DMS 273 (cell line): ENCODE measurements at regions not wholly inside any gene's neighbourhood (a gene's known extent, or its start where the extent isn't known, plus 50 kb on each side); places are given as distances from the start of the nearest gene placed in this dataset.
"Not testable (repeated sequence)": the region's sequence is repeated elsewhere in the genome, so short reads cannot be mapped to it uniquely, and the experiment has no call there.

Source experiments
- DNase-seq: peaks from one replicate; lab custom pipeline; 2025; ENCODE audit not compliant: unreplicated experiment; lab: John Stamatoyannopoulos, UW

DNA sequence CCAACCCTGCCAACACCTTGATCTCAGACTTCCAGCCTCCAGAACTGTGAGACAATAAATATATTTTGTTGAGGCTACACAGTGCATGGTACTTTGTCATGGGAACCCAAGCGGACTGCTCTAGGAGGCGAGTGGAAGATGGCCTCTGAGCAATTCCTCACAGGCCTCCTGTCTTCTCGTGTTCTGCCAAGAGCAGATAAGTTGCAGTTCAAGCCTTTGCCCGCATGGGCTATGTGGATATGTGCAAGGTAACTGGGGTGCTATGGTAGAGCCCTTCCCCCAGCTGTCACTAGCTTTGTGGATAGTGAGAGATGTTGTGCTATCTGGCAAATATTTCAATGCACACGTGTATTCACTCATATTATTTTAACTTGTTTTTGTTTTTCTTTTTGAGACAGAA, 156.0 kb upstream of the BCOR start:
- DNase-seq = no peak

DNA sequence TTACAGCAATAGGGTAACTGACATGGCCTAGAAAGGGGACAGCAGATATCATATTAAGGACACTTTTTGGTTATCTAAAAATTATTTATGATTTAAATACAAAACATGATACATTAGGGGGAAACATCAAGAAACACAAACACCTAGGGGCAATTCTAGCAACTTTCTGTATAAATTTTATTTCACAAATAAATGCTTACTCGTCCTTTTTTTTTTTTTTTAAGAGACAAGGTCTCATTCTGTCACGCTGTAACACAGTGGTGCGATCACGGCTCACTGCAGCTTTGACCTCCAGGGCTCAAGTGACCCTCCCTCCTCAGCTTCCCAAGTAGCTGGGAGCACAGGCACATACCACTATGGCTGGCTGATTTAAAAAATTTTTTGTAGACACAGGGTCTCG, 151.8 kb upstream of the BCOR start:
- DNase-seq = no peak

DNA sequence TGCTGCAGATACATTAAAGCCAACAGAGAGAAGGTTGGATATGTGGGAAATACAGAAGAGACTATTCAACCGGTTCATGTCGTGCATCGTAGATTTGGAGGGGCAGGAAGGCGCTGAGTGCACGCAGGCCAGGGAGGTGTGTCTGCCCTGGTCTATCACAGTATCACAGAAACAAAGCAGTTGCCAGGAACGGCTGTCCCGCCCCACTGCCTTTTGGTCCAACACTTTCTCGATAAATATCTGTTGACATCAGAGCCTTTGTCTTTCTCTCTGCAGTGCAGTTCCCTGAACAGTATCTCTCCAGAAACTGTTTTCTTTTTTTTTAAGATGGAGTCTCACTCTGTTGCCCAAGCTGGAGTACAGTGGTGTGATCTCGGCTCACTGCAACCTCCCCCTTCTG, 151.1 kb upstream of the BCOR start:
- no peak for DNase-seq

DNA sequence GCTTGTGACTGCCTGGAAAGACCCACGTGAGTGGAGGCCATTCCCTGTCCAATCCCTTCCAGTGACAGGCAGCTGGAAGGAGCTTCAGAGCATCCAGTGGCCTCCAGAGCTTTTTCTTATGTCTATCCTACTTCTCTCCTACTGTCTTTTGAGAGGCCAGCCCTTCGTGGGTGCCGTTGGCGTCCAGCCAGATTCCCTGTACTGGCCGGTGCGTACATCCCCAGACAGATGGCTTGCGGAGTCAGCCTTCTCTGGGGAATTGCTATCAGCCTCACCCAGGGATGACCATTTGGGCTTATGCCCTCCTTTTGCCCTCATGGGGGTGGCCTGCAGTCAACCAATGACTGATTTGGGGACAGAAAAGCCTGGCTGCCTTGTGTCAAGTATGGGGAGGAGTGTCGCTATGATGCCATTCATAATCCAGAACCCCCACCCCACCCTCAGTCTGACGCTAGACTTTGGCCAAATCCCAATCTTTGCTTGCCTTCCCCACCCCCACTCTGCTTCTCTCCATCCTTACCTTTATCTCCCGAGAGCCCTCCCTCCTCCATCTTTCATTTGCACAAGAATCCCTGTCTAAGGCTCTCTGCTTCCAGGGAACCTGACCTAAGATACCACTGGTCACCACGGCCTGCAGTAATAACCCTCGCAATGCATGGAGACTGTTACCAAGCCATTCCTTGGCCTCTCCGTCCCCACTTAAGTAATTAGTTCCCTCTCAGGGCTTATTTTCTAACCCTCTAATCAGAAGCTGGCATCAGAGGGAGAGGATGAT, 150.3 kb upstream of the BCOR start:
- peak; percentile 33 for DNase-seq

DNA sequence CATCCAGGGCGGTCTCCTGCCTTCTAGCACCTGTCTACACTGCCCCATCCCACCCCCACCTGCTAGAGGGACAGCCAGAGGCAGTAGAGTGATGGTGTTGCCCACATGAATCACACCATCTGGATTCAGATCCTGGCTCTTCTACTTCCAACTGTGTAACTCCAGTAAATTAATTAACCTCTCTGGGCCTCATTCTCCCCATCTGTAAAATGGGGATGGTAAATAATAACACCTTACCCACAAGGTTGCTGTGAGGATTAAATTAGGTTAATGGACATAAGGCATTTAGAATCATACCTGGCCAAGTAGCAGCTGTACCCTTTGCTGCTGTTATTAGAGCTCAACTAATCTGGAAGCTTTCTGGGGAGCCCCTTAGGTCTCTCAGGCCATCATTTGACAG, 149.6 kb upstream of the BCOR start:
- no peak for DNase-seq

DNA sequence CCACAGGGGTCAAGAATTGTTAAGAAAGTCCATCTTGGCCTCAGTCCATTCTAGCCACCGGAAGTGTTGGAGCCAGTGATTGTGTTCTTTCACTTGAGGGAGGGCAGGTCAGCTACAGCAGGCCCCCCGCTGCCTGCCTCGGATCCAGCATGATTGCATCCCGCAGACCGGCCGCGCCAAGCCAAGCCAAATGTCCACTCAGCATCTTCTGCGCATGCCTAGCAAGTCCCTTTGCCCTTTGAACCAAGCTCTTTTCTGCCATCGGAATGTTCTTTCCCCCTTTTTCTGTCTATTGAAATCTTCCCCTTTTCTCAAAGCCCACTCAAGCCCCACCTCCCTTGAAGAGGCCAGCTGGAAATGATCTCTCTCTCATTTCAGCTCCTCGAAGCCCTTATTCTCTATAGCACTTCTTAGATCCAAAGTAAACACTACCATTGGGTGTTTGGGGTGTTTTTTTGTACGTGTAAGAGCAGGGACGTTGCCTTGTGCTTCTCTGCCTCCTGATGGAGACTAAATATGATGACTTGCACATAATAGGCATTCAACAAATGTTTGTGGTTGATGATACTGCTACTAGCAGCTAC, 147.8 kb upstream of the BCOR start:
- DNase-seq = no peak

DNA sequence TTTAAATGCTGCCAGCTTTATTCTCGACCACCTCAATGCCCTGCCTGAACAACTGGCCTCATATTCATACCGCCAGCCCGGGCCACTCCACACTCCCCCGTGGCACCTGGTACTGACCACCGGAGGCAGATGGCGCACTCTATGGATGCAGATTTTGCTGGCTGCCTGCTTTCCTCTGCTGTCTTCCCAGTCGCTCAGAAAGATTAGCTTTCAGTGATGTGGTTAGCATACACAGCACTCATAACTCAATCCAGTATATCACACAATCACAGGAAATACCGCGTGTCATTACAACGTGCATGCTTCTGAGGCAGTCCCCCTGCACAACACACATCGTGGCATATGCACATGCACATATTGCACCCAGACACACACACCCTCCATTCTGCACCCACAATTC, 147.2 kb upstream of the BCOR start:
- peak; percentile 66 for DNase-seq

DNA sequence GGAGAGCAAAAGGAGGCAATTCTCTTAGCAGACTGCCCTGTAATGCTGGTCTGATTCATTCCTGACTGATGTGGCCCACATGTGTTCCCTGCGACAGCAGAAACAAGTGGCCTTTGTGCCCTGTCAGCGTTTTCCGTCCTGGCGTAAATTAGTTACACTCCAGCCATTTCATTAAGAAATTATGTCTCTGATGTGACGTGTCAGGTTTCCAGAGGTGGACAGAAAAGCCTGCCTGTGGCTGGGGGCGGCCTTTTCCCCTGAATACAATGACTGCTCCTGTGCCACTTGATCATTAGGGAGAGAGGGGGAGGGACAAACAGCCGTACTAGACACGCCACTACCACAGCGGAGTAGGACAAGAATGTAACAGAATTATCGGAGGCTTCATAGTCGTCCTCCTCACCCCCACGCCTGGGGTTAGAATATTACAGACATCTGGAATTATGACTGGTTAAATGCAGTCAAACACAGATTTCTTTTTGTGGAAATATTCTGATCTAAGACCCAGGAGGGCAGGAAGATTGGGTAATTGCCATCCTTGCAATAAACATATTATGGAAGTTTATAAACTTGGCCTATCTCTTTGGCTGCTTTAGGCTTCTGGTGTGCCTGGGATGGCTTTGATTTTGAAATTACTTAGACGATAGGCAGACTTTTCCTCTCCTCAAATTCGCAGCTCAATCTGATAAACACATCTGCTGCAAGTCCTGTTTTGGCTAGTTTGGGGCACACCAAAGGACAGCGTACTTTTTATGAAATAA, 146.2 kb upstream of the BCOR start:
- DNase-seq = no peak

DNA sequence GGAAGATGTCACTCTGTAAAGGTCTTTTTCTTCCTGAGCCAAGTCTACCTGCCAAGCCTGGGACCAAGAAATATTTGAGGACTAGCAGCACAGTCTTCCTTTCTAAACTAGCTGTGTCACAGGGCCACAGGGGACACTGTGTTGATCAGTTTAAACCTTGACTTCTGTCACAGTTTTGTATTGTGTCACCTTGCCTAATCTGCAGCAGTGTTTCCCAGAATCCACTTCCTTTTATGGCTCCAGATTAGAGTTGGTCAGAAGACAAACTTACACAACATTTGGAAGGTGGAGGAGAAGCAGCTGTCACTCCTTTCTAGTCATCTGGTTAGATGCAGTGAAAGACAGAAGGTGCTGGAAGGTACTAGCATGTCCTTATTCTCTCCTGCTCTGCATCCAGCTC, 143.1 kb upstream of the BCOR start:
- no peak for DNase-seq

DNA sequence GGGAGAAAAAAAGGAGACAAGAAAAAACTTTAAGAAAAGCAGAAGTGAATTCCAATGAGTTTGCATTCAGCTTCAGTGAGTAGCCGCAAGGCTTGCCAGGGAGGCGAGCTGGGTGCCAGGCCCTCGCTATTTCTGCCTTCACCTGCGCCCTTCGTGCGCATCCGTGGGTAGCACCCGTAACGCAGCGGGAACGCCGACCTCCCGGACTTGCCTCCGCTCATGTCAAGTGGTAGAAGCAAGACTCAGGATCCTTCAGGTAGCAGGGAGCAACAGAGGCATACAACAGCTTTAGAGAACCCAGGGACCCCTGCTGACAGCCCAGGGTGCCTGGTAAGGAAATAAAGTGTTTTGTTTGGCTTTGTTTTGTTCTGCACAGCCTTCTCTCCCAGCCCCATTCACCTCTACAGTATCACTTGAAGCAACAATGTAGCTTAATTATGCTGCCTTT, 140.0 kb upstream of the BCOR start:
- no peak for DNase-seq

DNA sequence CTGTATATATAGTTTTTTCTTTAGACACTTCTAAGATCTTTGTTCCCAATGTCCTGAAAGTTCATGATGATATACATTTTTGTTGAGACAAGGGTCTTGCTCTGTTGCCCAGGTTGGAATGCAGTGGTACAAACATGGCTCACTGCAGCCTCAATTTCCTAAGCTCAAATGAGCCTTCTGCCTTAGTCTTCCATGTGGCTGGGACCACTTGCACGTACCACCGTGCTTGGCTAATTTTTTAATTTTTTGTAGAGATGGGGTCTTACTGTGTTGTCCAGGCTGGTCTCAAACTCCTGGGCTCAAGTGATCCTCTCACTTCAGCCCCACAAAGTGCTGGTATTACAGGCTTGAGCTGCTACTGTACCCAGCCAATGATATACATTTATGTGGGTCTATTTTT, 132.9 kb upstream of the BCOR start:
- DNase-seq = no peak

DNA sequence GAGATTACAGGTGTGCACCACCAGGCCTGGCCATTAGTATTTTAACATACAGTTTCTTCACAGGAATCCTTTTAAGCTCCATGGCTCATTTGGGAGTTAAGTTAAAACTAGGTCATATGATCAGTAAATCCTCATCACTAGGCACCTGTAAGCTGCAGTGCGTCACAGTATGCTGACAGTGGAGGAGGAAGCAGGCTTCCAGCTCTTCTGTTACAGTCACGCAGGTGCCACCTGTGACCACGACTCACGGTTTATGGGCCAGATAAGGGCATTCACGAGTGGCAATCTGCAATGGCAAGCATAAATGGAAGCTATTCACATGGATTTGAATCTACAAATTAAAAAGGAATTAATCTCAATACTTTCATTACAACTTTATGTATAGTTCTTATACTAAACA, 129.4 kb upstream of the BCOR start:
- DNase-seq = no peak

DNA sequence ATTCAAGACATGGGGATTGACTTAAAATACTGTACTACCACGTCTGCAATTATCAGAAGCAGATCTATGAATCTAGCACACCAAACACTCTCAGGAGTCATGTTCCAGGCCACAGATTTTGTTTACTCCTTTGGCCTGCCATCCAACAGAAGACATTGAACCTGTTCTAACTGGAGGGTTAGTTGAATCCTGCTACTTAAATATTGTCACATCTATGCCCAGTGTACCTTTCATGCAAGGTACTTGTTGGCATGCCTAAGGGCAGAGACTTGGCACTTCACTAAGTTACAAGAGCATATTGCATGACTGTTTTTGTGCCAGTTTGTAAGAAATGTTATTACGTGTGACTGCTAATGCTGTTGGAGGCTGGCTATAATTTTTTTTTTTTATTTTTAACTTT, 126.9 kb upstream of the BCOR start:
- no peak for DNase-seq

DNA sequence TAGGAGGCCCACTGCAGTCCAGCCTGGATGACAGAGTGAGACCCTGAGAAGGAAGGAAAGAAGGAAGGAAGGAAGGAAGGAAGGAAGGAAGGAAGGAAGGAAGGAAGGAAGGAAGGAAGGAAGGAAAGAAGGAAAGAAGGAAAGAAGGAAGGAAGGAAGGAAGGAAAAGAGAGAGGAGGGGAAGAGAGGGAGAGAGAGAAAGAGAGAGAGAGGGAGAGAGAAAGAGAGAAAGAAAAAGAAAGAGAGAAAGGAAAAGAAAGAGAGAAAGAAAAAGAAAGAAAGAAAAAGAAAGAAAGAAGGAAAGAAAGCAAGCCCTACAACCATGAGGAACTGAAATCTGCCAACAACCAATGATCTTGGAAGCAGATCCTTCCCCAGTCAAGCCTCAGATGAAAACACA, 124.9 kb upstream of the BCOR start:
- not testable (repeated sequence) for DNase-seq

DNA sequence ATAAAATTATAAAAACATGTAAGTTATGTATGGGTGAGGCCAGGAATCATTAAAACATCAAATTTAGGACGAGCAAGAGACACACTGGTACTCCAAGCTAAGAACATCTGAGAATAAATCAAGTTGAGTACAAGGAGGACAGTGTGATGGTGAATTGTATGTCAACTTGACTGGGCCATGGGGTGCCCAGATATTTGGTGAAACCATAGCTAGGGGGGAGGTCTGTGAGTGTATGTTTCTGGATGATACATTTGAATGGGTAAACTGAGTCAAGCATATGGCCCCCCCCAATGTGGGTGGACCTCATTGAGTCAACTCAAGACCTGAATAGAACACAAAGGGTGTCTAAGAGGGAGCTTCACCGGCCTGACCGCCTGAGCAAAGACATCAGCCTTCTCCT, 115.3 kb upstream of the BCOR start:
- DNase-seq = no peak

DNA sequence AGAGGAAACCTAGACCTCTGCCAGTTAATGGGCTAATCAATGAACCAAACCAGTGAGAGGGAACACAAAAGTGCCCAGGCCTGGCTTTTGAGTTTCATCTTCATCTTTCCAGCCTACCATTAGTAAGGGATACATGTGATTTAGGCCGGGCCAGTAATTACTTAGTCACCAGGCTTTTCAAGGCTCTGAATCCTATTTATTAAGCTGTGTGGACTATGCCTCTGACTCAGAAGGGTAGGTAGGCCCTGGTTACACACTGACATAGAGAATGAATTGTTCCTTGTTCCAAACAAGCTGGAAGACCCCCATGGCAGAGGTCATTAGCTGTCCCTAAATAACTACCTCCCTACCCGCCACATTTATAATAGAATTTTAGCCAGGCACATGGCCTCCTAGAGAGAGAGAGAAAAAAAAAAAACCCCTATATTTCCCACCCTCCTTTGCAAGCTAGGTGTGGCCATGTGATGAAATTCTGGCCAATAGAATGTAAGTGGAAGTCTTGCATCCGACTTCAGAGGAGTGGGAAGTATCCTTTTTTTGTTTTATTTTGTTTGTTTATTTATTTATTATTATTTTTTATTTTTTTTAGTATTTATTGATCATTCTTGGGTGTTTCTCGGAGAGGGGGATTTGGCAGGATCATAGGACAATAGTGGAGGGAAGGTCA, 112.3 kb upstream of the BCOR start:
- DNase-seq = no peak

DNA sequence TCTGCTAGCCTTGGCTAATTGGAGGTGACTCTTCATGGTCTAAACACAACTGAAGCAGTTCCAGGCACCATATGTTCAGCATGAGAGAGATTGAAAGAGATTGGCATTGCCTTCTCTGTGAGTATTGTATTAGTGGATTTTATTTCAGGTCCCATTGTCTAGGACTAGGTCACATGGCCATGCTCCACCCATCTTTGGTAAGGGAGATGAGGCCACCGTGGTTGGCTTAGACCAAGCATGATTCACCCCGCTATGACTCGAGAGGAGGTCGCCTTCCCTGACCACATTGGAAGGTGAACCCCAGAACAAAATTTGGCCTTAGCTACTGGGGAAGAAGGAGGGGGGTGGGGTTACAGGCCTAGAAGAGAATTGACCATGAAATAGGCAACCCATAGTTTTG, 109.9 kb upstream of the BCOR start:
- no peak for DNase-seq

DNA sequence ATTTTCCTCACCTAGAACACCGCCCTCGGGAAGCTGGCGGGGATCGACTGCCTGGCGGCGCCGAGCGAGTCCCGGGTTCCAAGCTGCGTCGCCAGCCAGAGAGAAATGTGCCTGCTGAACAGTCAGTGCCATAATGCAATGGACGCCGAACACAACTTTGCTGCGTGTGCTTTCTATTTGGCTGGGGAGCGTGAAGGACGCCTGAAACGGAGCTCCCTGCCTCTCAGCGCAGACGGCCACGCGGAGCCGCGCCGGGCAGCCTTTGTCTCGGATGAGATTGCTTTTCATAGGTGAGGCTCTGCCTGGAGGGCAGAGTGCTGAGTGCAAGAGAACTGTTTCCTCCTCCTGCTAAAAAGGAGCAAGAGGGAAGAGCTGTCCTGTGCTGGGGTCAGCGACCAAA, 107.7 kb upstream of the BCOR start:
- no peak for DNase-seq

DNA sequence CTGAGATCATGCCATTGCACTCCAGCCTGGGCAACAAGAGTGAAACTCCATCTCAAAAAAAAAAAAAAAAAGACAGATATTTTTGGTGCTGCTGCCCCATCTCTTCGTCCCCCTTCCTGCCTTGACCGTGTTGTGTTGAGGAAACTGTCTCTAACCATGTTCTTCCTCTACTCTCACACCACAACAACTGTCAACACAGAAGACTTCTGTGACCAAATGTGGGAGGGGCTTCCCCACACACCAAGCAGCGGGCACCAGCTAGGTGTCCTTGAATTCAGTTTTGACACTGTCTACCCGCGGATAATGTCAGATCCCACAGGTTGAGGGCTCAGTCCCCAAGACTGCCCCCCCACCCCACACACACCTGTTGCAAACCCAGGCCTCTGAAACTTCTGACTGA, 104.7 kb upstream of the BCOR start:
- DNase-seq = no peak

DNA sequence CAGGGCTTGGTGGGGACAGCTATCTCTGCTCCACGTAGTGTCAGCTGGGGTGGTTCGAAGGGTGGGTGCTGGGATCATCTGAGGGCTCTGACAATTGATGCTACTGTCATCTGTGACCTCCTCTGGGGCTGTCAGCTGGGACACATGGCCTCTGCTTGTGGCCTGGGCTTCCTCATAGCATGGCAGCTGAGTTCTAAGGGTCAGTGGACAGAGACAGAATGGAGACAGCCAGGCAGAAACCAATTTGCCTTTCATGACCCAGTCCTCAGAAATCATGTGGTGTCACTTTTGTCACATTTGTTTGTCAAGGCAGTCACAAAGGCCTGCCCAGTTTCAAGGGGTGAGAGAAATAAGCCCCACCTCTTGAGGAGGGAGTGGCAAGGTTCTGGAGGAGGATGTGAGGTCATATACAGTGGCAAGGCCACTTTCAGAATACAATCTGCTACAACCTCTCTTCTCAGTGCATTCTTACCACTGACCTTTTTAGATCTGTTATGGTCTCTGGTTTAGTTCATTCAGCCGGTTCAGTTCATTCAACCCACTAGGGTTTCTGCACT, 103.6 kb upstream of the BCOR start:
- no peak for DNase-seq

DNA sequence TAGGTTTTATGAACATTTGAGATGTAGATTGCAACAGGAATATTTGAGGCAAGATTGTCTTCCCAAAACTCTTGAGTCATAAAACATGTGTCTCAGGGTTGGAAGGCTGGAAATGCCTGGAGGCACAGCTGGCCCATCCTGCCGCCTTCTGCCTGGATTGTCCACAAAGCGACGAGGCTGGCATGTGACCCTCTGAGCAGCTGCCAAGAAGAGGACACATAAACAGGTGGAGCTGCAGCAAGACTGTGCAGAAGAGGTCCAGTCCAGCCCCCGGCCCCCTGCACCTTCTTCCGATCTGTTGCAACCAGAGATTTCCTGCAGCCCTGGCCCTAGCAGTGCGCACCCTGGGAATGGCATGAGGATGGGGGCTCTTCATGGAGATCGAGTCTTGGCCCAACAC, 101.9 kb upstream of the BCOR start:
- DNase-seq = peak; percentile 36
